Fibroblast of lung (primary cell): ENCODE measurements at regions not wholly inside any gene's neighbourhood (a gene's known extent, or its start where the extent isn't known, plus 50 kb on each side); places are given as distances from the start of the nearest gene placed in this dataset.

Source experiments
- DNase-seq, 2 donors: peaks; one replicate each; pipeline versions ENCODE4 v3.0.0 to v3.0.0-alpha.2; 2010; ENCODE audit warnings: low read depth in 2 of 2
- H2AFZ ChIP-seq: 2 replicates; pipeline ENCODE4 v1.5.1; 2012; ENCODE audit warnings: low read length, control low read depth, inconsistent platforms
- H3K27ac ChIP-seq: 2 replicates; pipeline ENCODE4 v1.5.1; 2011; ENCODE audit warnings: low read length, control low read depth; ENCODE audit not compliant: insufficient read depth
- H3K27me3 ChIP-seq: 2 replicates; pipeline ENCODE4 v1.5.1; 2011; ENCODE audit warnings: mild to moderate bottlenecking, low read length; ENCODE audit not compliant: control insufficient read depth, insufficient read depth
- H3K36me3 ChIP-seq: 2 replicates; pipeline ENCODE4 v1.5.1; 2011; ENCODE audit warnings: low read length; ENCODE audit not compliant: control insufficient read depth, insufficient read depth
- H3K4me1 ChIP-seq: 2 replicates; pipeline ENCODE4 v1.5.1; 2011; ENCODE audit warnings: low read length; ENCODE audit not compliant: control insufficient read depth, insufficient read depth; ENCODE audit errors: extremely low read depth
- H3K4me2 ChIP-seq: 2 replicates; pipeline ENCODE4 v1.5.1; 2011; ENCODE audit warnings: low read length, control low read depth; ENCODE audit not compliant: insufficient read depth; ENCODE audit errors: extremely low read depth
- H3K4me3 ChIP-seq, 4 experiments: fragments of 200-600 bp in 1 of 4; sonication (generic) in 1 of 4; replicated peaks in 1 of 4; 2 replicates each; pipeline ENCODE4 v1.5.1; 2011 to 2016; ENCODE audit warnings: low read length in 4 of 4, low read depth in 3 of 4, mild to moderate bottlenecking in 3 of 4, control low read depth in 2 of 4, inconsistent platforms in 1 of 4, mixed read lengths in 1 of 4; ENCODE audit not compliant: insufficient read depth in 1 of 4; ENCODE audit errors: control extremely low read depth in 1 of 4
- H3K79me2 ChIP-seq: 2 replicates; pipeline ENCODE4 v1.5.1; 2012; ENCODE audit warnings: mild to moderate bottlenecking, low read length, inconsistent platforms; ENCODE audit not compliant: control insufficient read depth, insufficient read depth
- H3K9ac ChIP-seq: 2 replicates; pipeline ENCODE4 v1.5.1; 2011; ENCODE audit warnings: mild to moderate bottlenecking, low read length, control low read depth; ENCODE audit not compliant: insufficient read depth
- H3K9me3 ChIP-seq: 2 replicates; pipeline ENCODE4 v1.5.1; 2012; ENCODE audit warnings: low read depth, low read length; ENCODE audit not compliant: control insufficient read depth, insufficient read depth
- H4K20me1 ChIP-seq: 2 replicates; pipeline ENCODE4 v1.5.1; 2011; ENCODE audit warnings: low read length; ENCODE audit not compliant: control insufficient read depth, insufficient read depth; ENCODE audit errors: extremely low read depth
- CTCF ChIP-seq, 2 donors: IDR thresholded peaks in 1 of 2; conservative IDR thresholded peaks in 1 of 2; 1 replicate in 1 of 2; 2 replicates in 1 of 2; pipeline ENCODE4 v1.5.1; 2011 to 2012; ENCODE audit warnings: low read length in 2 of 2, control low read depth in 1 of 2, inconsistent platforms in 1 of 2, low read depth in 1 of 2, mild to moderate bottlenecking in 1 of 2
- EZH2 ChIP-seq: IDR thresholded peaks from 2 replicates; pipeline ENCODE4 v1.5.1; 2012; ENCODE audit warnings: low read length, control low read depth, mild to moderate bottlenecking; ENCODE audit errors: missing control alignments

GRCh38 chr2:7588295-7588694 is 671.1 kb downstream of the RNF144A start:
- Histone ChIP-seq H3K27ac (no peak overlapping the region), H3K9ac (no peak overlapping the region), H3K79me2 (no peaks in the 10 kb centered on the region), H3K27me3 (no peaks in the 10 kb centered on the region), H2AFZ (no peak overlapping the region), H3K4me3 (no peak overlapping the region), H3K4me2 (no peak overlapping the region), H4K20me1 (no peaks in the 10 kb centered on the region), H3K9me3 (no peaks in the 10 kb centered on the region), H3K4me1 (no peaks in the 10 kb centered on the region), H3K36me3 (no peaks in the 10 kb centered on the region)
- TF ChIP-seq EZH2: no peak
- no peak for DNase-seq

- Histone ChIP-seq H3K79me2 (no peaks in the 10 kb centered on the region), H3K27ac (no peak overlapping the region), H3K27me3 (no peaks in the 10 kb centered on the region), H3K4me2 (no peak overlapping the region), H3K36me3 (no peaks in the 10 kb centered on the region), H4K20me1 (no peaks in the 10 kb centered on the region), H3K4me1 (no peaks in the 10 kb centered on the region), H2AFZ (no peak overlapping the region), H3K9ac (no peak overlapping the region), H3K9me3 (no peaks in the 10 kb centered on the region), H3K4me3 (no peak overlapping the region)
- TF ChIP-seq EZH2 (no peak), CTCF (conservative IDR thresholded peaks at IDR 0.05 in 1 of 2, IDR thresholded peaks at IDR 0.05 in 1 of 2; ENCODE audit: low read depth in 1 of 2, low read length in 2 of 2) (no peak)
- no peak for DNase-seq
Observed at GRCh38 chr2:7592618-7593140, 675.5 kb downstream of the RNF144A start.

- Histone ChIP-seq H3K79me2 (no peaks in the 10 kb centered on the region), H3K4me3 (no peak overlapping the region), H4K20me1 (no peaks in the 10 kb centered on the region), H3K4me1 (no peaks in the 10 kb centered on the region), H3K9me3 (no peaks in the 10 kb centered on the region), H2AFZ (no peak overlapping the region), H3K36me3 (no peaks in the 10 kb centered on the region), H3K27ac (no peak overlapping the region), H3K4me2 (no peak overlapping the region), H3K27me3 (no peaks in the 10 kb centered on the region), H3K9ac (no peak overlapping the region)
- DNase-seq: no peak
- no peak for TF ChIP-seq CTCF (conservative IDR thresholded peaks at IDR 0.05 in 1 of 2, IDR thresholded peaks at IDR 0.05 in 1 of 2; ENCODE audit: low read depth in 1 of 2, low read length in 2 of 2)
- no peak for TF ChIP-seq EZH2
Observed at GRCh38 chr2:7593360-7593759, 676.1 kb downstream of the RNF144A start.
